Endodermal cell (in vitro differentiated cells): ENCODE measurements at regions not wholly inside any gene's neighbourhood (a gene's known extent, or its start where the extent isn't known, plus 50 kb on each side); places are given as distances from the start of the nearest gene placed in this dataset.

Experiments
- DNase-seq: peaks from one replicate; pipeline ENCODE4 v3.0.0-alpha.2; 2017
- H3K27ac ChIP-seq: 2 replicates; pipeline ENCODE4 v1.5.1; 2013; ENCODE audit warnings: mild to moderate bottlenecking, low read depth, low read length, moderate library complexity
- H3K27me3 ChIP-seq: 2 replicates; pipeline ENCODE4 v1.6.1; 2013; ENCODE audit warnings: mild to moderate bottlenecking, low read length, moderate library complexity; ENCODE audit not compliant: insufficient read depth, control insufficient read depth, poor library complexity, severe bottlenecking
- H3K36me3 ChIP-seq: 2 replicates; pipeline ENCODE4 v1.7.0; 2013; ENCODE audit warnings: mild to moderate bottlenecking, low read length, moderate library complexity; ENCODE audit not compliant: control insufficient read depth, insufficient read depth
- H3K4me1 ChIP-seq: one replicate; pipeline ENCODE4 v1.7.0; 2013; ENCODE audit warnings: low read length; ENCODE audit not compliant: control insufficient read depth, insufficient read depth
- H3K4me3 ChIP-seq: 2 replicates; pipeline ENCODE4 v1.5.1; 2013; ENCODE audit warnings: mild to moderate bottlenecking, low read length, moderate library complexity
- H3K9ac ChIP-seq: 2 replicates; pipeline ENCODE4 v1.6.1; 2013; ENCODE audit warnings: mild to moderate bottlenecking, low read length, moderate library complexity; ENCODE audit not compliant: poor library complexity, severe bottlenecking; ENCODE audit errors: extremely low read depth
- H3K9me3 ChIP-seq: 2 replicates; pipeline ENCODE4 v1.6.1; 2013; ENCODE audit warnings: mild to moderate bottlenecking, low read length, moderate library complexity; ENCODE audit not compliant: control insufficient read depth
- H3K27ac Mint-ChIP-seq: 2 replicates; pipeline ENCODE4 v1.8.0; 2020; ENCODE audit warnings: mixed read lengths
- H3K27me3 Mint-ChIP-seq: 2 replicates; pipeline ENCODE4 v1.8.0; 2021; ENCODE audit warnings: mild to moderate bottlenecking, mixed read lengths; ENCODE audit not compliant: insufficient read depth
- H3K36me3 Mint-ChIP-seq: 2 replicates; pipeline ENCODE4 v1.8.0; 2020; ENCODE audit warnings: low read depth, mixed read lengths
- H3K4me1 Mint-ChIP-seq: 2 replicates; pipeline ENCODE4 v1.8.0; 2020; ENCODE audit warnings: mixed read lengths
- H3K4me3 Mint-ChIP-seq: 2 replicates; pipeline ENCODE4 v1.8.0; 2020; ENCODE audit warnings: mild to moderate bottlenecking, moderate library complexity, mixed read lengths
- H3K9me3 Mint-ChIP-seq: 2 replicates; pipeline ENCODE4 v1.8.0; 2020; ENCODE audit warnings: mild to moderate bottlenecking, mixed read lengths
- CTCF ChIP-seq: fragments of 200-600 bp; sonication (generic); conservative IDR thresholded peaks from 2 replicates; pipeline ENCODE4 v1.5.0; 2021; ENCODE audit warnings: antibody characterized with exemption, mild to moderate bottlenecking
- WGBS, 2 experiments: methylation state at CpG; one replicate each; pipeline versions ENCODE4 v1.1.5 to v1.1.7; 2013; ENCODE audit warnings: missing lambda C conversion rate in 2 of 2, mixed read lengths in 1 of 2; ENCODE audit not compliant: insufficient coverage in 1 of 2, insufficient read length in 1 of 2; 5-methylcytosine and 5-hydroxymethylcytosine counted together

- no peak overlapping the region for H3K9ac ChIP-seq
- Mint-ChIP-seq H3K4me3 (no peak overlapping the region), H3K9me3 (peaks cover 15% of the 10 kb centered on the region), H3K4me1 (no peaks in the 10 kb centered on the region), H3K36me3 (peaks cover 3% of the 10 kb centered on the region), H3K27ac (no peak overlapping the region), H3K27me3 (no peaks in the 10 kb centered on the region)
- 95% methylated on average over 3 of the region's 4 CpGs; no CpG with 5 or more reads in 1 of the 2 experiments for WGBS, 2 experiments
- H3K9me3 ChIP-seq = no peaks in the 10 kb centered on the region
- no peaks in the 10 kb centered on the region for H3K36me3 ChIP-seq
- H3K27ac ChIP-seq = no peak overlapping the region
- H3K4me1 ChIP-seq = no peaks in the 10 kb centered on the region
- no peaks in the 10 kb centered on the region for H3K27me3 ChIP-seq
- TF ChIP-seq CTCF = no peak
- H3K4me3 ChIP-seq = no peak overlapping the region
- no peak for DNase-seq
These were observed 331.9 kb downstream of the NUP35 start for GRCh38 chr2:183456177-183456576.

- no peak overlapping the region for H3K9ac ChIP-seq
- H3K9me3 Mint-ChIP-seq = peaks cover 13% of the 10 kb centered on the region
- no peak overlapping the region for H3K27ac ChIP-seq
- H3K4me3 Mint-ChIP-seq = no peak overlapping the region
- H3K27me3 Mint-ChIP-seq = no peaks in the 10 kb centered on the region
- H3K27me3 ChIP-seq = no peaks in the 10 kb centered on the region
- no peaks in the 10 kb centered on the region for H3K36me3 ChIP-seq
- H3K4me3 ChIP-seq = no peak overlapping the region
- DNase-seq = no peak
- no peak overlapping the region for H3K27ac Mint-ChIP-seq
- 95% methylated on average over 1 of the region's 3 CpGs; no CpG with 5 or more reads in 1 of the 2 experiments for WGBS, 2 experiments
- no peak for TF ChIP-seq CTCF
- no peaks in the 10 kb centered on the region for H3K9me3 ChIP-seq
- no peaks in the 10 kb centered on the region for H3K36me3 Mint-ChIP-seq
- H3K4me1 ChIP-seq = no peaks in the 10 kb centered on the region
- H3K4me1 Mint-ChIP-seq = peaks cover 2% of the 10 kb centered on the region
These were observed 334.2 kb downstream of the NUP35 start for GRCh38 chr2:183458460-183458859.

GRCh38 chr2:183459466-183459865 lies 335.2 kb downstream of the NUP35 start:
- Mint-ChIP-seq H3K36me3 (no peaks in the 10 kb centered on the region), H3K27ac (no peak overlapping the region), H3K9me3 (peaks cover 7% of the 10 kb centered on the region), H3K27me3 (no peaks in the 10 kb centered on the region), H3K4me3 (no peak overlapping the region), H3K4me1 (peaks cover 11% of the 10 kb centered on the region)
- Histone ChIP-seq H3K4me3 (no peak overlapping the region), H3K36me3 (no peaks in the 10 kb centered on the region), H3K9ac (no peak overlapping the region), H3K27me3 (no peaks in the 10 kb centered on the region), H3K27ac (no peak overlapping the region), H3K9me3 (no peaks in the 10 kb centered on the region), H3K4me1 (no peaks in the 10 kb centered on the region)
- TF ChIP-seq CTCF = no peak
- 82 to 88% methylated on average over 3 to 4 of the region's 4 CpGs for WGBS, 2 experiments
- no peak for DNase-seq
